GM19397 (cell line): ENCODE measurements at regions not wholly inside any gene's neighbourhood (a gene's known extent, or its start where the extent isn't known, plus 50 kb on each side); places are given as distances from the start of the nearest gene placed in this dataset.
"Not testable (repeated sequence)": the region's sequence is repeated elsewhere in the genome, so short reads cannot be mapped to it uniquely, and the experiment has no call there.

Experiments
- ATAC-seq: cut with Tn5 transposase; IDR thresholded peaks from one replicate; pipeline ENCODE4 v1.9.1; 2021; ENCODE audit warnings: mild to moderate bottlenecking, moderate library complexity; ENCODE audit not compliant: unreplicated experiment

GRCh38 chr1:187936667-187937066 is 1107.9 kb downstream of the PLA2G4A start:
- no peak for ATAC-seq

DNA sequence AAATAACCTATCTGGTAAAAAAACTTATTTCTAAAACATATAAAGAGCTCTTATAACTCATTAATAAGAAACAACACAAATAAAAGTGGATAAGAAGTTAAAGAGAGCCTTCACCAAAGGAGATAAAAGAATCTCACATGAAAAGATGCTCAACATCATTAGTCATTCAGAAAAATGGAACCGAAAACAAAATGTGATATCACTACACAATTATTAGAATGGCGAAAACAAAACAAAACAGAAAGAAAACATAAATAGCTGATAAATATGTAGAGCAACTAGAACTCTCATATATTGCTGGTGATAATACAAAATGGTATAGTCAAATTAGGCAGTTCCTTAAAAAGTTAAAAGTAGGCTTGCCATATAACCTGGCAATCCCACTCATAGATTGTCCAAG is 1109.3 kb downstream of the PLA2G4A start:
- ATAC-seq: no peak

- ATAC-seq: no peak
Measured at GRCh38 chr1:187942986-187943385, 1114.2 kb downstream of the PLA2G4A start.

DNA sequence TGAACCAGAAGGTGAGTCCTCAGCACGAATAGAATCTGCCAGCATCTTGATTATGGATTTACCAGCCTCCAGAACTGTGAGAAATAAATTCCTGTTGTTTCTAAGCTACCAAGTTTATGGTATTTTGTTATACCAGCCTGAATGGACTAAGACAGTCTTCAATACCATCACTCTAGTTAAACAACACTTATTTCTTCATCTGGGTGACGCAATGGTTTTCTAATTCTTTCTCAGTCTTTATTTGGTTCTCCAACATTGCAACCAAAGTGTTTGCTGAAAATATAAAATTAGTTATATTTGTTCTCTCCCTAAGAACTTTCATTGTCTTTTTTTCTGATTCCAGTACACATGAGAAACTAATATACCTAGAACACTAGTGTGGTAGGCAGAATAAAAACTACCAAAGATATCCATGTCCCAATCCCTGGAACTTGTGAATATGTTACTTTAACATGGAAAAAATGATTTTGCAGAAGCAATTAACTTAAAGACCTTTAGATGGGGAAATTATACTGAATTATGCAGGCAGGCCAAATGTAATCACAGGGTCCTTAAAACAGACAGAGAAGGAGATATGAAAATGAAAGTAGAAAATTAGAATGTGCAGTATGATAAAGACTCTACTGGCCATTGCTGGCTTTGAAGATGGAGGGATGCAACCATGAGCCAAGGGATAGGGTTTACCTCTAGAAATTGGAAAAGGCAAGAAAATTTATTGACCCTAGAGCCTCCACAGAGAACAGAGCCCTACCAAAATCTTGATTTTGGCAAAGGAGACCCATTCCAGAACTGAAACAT is 1115.1 kb downstream of the PLA2G4A start:
- ATAC-seq: no peak

DNA sequence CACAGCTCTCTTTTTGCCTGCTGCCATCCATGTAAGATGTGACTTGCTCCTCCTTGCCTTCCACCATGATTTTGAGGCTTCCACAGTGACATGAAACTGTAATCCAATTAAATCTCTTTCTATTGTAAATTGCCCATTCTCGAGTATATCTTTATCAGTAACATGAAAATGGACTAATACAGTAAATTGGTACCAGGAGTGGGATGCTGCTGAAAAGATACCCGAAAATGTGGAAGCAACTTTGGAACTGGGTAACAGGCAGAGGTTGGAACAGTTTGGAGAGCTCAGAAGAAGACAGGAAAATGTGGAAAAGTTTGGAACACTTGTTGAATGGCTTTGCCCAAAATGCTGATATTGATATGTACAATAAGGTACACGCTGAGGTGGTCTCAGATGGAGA is 1117.9 kb downstream of the PLA2G4A start:
- ATAC-seq: not testable (repeated sequence)

DNA sequence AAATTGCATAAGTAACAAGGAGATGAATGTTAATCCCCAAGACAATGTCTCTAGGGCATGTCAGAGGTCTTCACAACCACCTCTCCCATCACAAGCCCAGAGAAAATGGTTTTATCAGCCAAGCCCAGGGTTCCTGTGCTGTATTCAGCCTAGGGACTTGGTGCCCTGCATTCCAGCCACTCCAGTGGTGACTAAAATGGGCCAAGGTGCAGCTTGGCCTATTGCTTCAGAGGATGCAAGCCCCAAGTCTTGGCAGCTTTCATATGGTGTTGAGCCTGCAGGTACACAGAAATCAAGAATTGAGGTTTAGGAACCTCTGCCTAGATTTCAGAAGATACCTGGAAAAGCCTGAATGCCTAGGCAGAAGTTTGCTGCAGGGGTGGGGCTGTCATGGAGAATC is 1118.6 kb downstream of the PLA2G4A start:
- ATAC-seq: no peak

DNA sequence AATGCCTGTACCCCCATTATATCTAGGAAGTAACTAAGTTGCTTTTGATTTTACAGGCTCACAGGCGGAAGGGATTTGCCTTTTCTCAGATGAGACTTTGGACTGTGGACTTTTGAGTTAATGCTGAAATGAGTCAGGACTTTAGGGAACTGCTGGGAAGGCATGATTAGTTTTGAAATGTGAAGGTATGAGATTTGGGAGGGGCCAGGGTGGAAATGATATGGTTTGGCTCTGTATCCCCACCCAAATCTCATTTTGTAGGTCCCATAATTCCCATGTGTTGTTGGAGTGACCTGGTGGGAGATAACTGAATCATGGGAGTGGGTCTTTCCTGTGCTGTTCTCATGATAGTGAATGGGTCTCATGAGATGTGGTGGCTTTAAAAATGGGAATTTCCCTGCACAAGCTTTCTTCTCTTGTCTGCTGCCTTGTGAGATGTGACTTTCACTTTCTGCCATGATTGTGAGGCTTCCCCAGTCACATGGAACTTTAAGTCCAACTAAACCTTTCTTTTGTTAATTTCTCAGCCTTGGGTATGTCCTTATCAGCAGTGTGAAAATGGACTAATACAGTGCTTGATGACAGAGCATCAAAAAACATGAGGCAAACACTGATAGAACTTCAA is 1119.5 kb downstream of the PLA2G4A start:
- no peak for ATAC-seq

GRCh38 chr1:187949567-187949966 is 1120.8 kb downstream of the PLA2G4A start:
- ATAC-seq: no peak

DNA sequence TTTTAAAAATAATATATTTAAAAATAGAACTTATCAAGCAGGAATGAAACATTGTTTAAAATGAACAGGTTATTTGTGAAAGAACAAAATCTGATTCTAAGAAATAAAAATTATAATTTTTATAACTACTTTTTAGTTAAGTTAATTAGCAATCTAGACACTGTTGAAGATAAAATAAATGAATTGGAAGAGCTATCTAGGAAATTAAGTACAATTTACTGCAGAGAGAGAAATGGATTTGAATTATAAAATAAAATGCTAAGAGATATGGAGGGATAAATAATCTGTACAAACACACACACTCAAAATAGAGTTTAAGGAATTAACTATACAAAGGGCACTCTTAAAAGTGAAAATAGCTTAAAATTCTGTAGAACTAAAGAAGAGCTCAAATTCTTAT is 1123.1 kb downstream of the PLA2G4A start:
- ATAC-seq: no peak

DNA sequence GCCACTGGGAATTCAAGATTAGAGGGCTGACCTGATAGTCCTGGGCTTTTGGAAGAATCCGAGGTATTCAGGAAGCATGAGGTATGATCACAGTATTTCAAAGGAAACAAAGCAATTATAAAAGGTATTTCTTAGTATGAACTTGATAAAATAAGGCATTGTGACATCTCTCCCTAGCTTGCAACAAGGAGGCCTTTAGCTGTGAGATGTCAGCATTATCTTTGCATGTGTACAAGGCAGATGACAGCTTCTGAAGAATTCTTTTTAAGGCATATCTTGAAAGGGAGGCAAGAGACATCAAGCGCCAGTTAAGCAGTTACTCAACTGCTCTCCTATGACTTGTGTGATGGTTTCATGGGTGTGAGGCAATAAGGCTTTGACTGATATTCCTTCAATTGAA is 1123.7 kb downstream of the PLA2G4A start:
- ATAC-seq: no peak

- ATAC-seq: no peak
Measured at GRCh38 chr1:187956975-187957374, 1128.2 kb downstream of the PLA2G4A start.

- ATAC-seq: no peak
Measured at GRCh38 chr1:187958207-187958606, 1129.5 kb downstream of the PLA2G4A start.

DNA sequence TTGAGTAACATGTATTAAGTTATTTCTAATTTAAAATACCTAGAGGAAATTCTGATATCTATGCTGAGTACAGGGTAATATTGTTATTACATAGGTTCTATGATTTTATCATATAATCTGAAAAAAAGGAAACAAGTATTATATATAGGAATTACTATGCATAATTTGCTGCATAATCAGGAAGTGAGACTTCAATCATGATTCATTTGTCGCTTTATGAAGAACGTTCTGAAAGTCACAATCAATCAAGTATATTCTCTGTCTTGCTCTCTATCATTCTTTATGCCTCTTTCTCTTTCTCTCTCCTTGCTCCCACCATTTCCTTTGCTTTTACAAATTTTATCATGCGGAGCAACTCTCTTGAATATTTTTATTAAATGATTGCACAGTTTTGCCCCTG is 1130.3 kb downstream of the PLA2G4A start:
- ATAC-seq: no peak

- ATAC-seq: no peak
Measured at GRCh38 chr1:187960125-187960638, 1131.4 kb downstream of the PLA2G4A start.

GRCh38 chr1:187961895-187962294 is 1133.1 kb downstream of the PLA2G4A start:
- ATAC-seq: no peak

DNA sequence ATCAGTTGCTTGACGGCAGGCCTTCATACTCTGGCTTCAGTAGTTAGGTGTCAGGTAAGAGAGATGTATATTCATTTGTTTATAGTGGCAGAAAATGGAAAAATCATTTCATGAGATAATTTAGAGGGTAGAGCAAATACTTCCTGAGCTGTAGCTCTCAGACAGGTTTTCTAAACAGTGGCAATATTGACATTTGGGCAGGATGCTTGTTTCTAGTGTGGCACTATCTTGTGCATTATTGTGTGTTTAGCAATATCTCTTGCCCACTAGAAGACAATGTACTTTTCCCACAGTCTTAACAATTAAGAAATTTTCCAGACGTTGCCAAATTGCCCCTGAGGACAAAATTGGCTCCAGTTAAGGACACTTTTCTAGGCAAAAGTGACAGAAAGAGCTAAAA is 1143.1 kb downstream of the PLA2G4A start:
- ATAC-seq: no peak

- ATAC-seq: no peak
Measured at GRCh38 chr1:187977298-187977697, 1148.5 kb downstream of the PLA2G4A start.

DNA sequence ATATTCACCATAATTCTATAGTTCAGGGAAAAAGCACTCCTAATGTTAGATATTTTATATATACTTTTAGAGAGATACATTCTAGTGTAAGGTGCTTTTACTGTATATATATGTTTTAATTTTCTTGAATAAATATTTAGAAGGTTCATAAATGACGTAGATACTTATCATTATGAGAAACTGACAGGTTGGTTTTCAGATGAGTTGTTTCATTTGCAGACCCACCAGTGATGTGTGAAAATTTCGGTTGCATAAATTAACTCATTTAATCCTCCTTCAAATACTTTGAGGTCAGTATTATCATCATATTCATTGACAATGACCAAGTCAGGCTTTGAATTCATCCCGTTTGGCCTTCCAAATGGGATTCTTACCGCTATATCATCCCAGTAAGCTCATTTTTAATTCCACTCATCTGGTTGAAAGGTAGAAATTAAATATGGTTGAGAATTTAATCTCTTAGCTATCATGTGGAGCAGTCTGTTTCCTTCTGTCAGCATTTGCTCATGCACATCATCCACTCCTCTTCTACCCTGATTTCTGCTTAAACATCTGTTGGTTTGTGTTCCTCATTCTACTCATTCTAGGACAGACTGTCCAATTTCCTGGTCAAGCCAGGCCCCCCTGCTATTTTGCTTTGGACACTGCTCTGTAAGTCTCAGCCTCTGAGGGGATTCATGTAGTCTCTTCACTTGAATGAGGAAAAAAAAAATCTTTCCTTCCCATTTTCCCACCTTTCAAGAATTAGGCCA is 1156.6 kb downstream of the PLA2G4A start:
- peak; percentile 46 for ATAC-seq

GRCh38 chr1:187985897-187986654 is 1157.3 kb downstream of the PLA2G4A start:
- ATAC-seq: peak; percentile 68

- no peak for ATAC-seq
Measured at GRCh38 chr1:187987236-187987776, 1158.6 kb downstream of the PLA2G4A start.

DNA sequence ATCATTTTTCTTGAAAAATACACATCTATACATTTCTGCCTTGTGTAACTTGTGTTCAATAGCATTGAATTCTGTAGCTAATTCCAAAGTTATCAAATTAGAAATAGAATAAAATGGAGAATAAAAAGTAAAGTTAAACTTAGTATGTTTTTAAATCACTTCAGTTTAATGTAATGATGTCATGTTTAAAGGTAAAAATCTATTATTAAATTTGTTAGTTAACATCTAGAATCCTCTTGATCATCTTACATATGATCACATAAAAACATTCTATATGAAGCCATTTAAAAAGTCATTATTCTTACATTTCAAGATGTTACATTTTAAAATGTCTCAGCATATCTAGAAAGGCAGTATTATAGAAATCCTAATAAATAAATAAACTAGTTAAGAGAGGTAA is 1163.2 kb downstream of the PLA2G4A start:
- ATAC-seq: no peak
